DND-41 (cell line): ENCODE measurements at regions not wholly inside any gene's neighbourhood (a gene's known extent, or its start where the extent isn't known, plus 50 kb on each side); places are given as distances from the start of the nearest gene placed in this dataset.

ENCODE experiments used
- ATAC-seq: fragments of 200-7000 bp; cut with Tn5 transposase; 3 replicates; pipeline ENCODE4 v1.9.1; 2021; ENCODE audit warnings: low read depth; ENCODE audit not compliant: insufficient read depth
- DNase-seq: peaks from one replicate; pipeline ENCODE4 v3.0.0-alpha.2; 2020
- H2AFZ ChIP-seq: 2 replicates; pipeline ENCODE4 v1.6.0; 2012; ENCODE audit warnings: low read depth, low read length
- H3K27ac ChIP-seq: 2 replicates; pipeline ENCODE4 v1.5.1; 2012; ENCODE audit warnings: low read length, inconsistent platforms
- H3K27me3 ChIP-seq: fragments of 200-600 bp; sonication (generic); 2 replicates; pipeline ENCODE4 v1.6.0; 2012; ENCODE audit warnings: low read length, mild to moderate bottlenecking, inconsistent platforms; ENCODE audit not compliant: insufficient read depth, poor library complexity
- H3K36me3 ChIP-seq: 2 replicates; pipeline ENCODE4 v1.5.1; 2012; ENCODE audit warnings: low read length, inconsistent platforms; ENCODE audit not compliant: insufficient read depth
- H3K4me1 ChIP-seq: 2 replicates; pipeline ENCODE4 v1.5.1; 2012; ENCODE audit warnings: mild to moderate bottlenecking, low read length; ENCODE audit not compliant: insufficient read depth
- H3K4me2 ChIP-seq: 2 replicates; pipeline ENCODE4 v1.6.0; 2012; ENCODE audit warnings: mild to moderate bottlenecking, moderate library complexity, low read length, inconsistent platforms; ENCODE audit not compliant: insufficient read depth
- H3K4me3 ChIP-seq, 2 experiments: fragments of 200-600 bp in 1 of 2; shearing (Covaris generic) in 1 of 2; 2 replicates each; pipeline ENCODE4 v1.5.1; 2012 to 2016; ENCODE audit warnings: inconsistent platforms in 2 of 2, low read length in 2 of 2, mild to moderate bottlenecking in 2 of 2, low read depth in 1 of 2, moderate library complexity in 1 of 2
- H3K79me2 ChIP-seq: 2 replicates; pipeline ENCODE4 v1.6.0; 2012; ENCODE audit warnings: low read length, inconsistent platforms; ENCODE audit not compliant: insufficient read depth
- H3K9ac ChIP-seq: 2 replicates; pipeline ENCODE4 v1.6.0; 2012; ENCODE audit warnings: low read depth, mild to moderate bottlenecking, inconsistent platforms, low read length, moderate library complexity
- H3K9me3 ChIP-seq: 2 replicates; pipeline ENCODE4 v1.5.1; 2012; ENCODE audit warnings: low read length, moderate library complexity, mild to moderate bottlenecking, inconsistent platforms; ENCODE audit not compliant: insufficient read depth, severe bottlenecking
- H4K20me1 ChIP-seq: 2 replicates; pipeline ENCODE4 v1.6.0; 2012; ENCODE audit warnings: low read length; ENCODE audit not compliant: insufficient read depth
- EZH2 ChIP-seq: IDR thresholded peaks from 3 replicates; pipeline ENCODE4 v1.6.1; 2012; ENCODE audit warnings: borderline replicate concordance, low read depth, mild to moderate bottlenecking, moderate library complexity, low read length, inconsistent platforms; ENCODE audit not compliant: severe bottlenecking
- TF ChIP-seq, protein P1 (sequence below): IDR thresholded peaks from 2 replicates; pipeline ENCODE4 v1.5.1; 2012; ENCODE audit warnings: borderline replicate concordance, low read length, moderate library complexity, mild to moderate bottlenecking; ENCODE audit not compliant: poor library complexity, severe bottlenecking; ENCODE audit errors: extremely low read depth

GRCh38 chr4:187470061-187470460 is 525.5 kb upstream of the ZFP42 start:
- H3K9me3 ChIP-seq: no peaks in the 10 kb centered on the region
- no peaks in the 10 kb centered on the region for H3K4me1 ChIP-seq
- H4K20me1 ChIP-seq: no peaks in the 10 kb centered on the region
- no peak for TF ChIP-seq EZH2
- TF ChIP-seq, protein P1, sequence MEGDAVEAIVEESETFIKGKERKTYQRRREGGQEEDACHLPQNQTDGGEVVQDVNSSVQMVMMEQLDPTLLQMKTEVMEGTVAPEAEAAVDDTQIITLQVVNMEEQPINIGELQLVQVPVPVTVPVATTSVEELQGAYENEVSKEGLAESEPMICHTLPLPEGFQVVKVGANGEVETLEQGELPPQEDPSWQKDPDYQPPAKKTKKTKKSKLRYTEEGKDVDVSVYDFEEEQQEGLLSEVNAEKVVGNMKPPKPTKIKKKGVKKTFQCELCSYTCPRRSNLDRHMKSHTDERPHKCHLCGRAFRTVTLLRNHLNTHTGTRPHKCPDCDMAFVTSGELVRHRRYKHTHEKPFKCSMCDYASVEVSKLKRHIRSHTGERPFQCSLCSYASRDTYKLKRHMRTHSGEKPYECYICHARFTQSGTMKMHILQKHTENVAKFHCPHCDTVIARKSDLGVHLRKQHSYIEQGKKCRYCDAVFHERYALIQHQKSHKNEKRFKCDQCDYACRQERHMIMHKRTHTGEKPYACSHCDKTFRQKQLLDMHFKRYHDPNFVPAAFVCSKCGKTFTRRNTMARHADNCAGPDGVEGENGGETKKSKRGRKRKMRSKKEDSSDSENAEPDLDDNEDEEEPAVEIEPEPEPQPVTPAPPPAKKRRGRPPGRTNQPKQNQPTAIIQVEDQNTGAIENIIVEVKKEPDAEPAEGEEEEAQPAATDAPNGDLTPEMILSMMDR: no peak
- no peak overlapping the region for H3K4me2 ChIP-seq
- ATAC-seq (no peak), DNase-seq (no peak)
- no peaks in the 10 kb centered on the region for H3K79me2 ChIP-seq
- H2AFZ ChIP-seq: no peak overlapping the region
- no peaks in the 10 kb centered on the region for H3K27me3 ChIP-seq
- H3K27ac ChIP-seq: no peak overlapping the region
- no peaks in the 10 kb centered on the region for H3K36me3 ChIP-seq
- H3K9ac ChIP-seq: no peak overlapping the region
- H3K4me3 ChIP-seq: no peak overlapping the region

GRCh38 chr4:187474238-187474637 is 521.3 kb upstream of the ZFP42 start:
- Histone ChIP-seq H4K20me1 (no peaks in the 10 kb centered on the region), H3K9ac (no peak overlapping the region), H3K9me3 (no peaks in the 10 kb centered on the region), H3K79me2 (no peaks in the 10 kb centered on the region), H3K27me3 (no peaks in the 10 kb centered on the region), H3K27ac (no peak overlapping the region), H2AFZ (no peak overlapping the region), H3K36me3 (no peaks in the 10 kb centered on the region), H3K4me2 (no peak overlapping the region), H3K4me3 (no peak overlapping the region), H3K4me1 (no peaks in the 10 kb centered on the region)
- TF ChIP-seq, protein P1: no peak
- no peak for TF ChIP-seq EZH2
- DNase-seq: no peak
- ATAC-seq: no peak

DNA sequence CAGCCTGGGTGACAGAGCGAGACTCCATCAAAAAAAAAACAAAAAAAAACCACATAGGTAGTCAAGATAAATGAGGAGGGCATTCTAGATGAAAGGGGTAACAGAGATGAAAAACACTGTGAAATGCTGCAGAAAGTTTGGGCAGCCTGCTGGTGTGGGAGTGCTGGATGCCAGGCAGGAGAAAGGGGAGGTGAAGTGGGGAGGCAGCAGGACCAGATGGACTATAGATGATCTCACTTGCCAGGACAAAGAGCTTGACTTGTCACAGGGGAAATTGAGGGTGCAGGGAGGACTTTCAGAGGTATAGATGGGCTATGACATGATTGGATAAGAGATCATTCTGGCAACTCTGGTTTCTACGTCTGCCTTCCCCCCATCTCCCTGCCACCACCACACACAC is 519.7 kb upstream of the ZFP42 start:
- H3K4me1 ChIP-seq: no peaks in the 10 kb centered on the region
- no peak overlapping the region for H2AFZ ChIP-seq
- DNase-seq: no peak
- no peak overlapping the region for H3K9ac ChIP-seq
- H4K20me1 ChIP-seq: no peaks in the 10 kb centered on the region
- no peaks in the 10 kb centered on the region for H3K36me3 ChIP-seq
- TF ChIP-seq, protein P1: no peak
- no peak for TF ChIP-seq EZH2
- H3K27ac ChIP-seq: no peak overlapping the region
- no peak overlapping the region for H3K4me2 ChIP-seq
- H3K79me2 ChIP-seq: no peaks in the 10 kb centered on the region
- no peak for ATAC-seq
- no peaks in the 10 kb centered on the region for H3K9me3 ChIP-seq
- no peak overlapping the region for H3K4me3 ChIP-seq
- H3K27me3 ChIP-seq: no peaks in the 10 kb centered on the region

DNA sequence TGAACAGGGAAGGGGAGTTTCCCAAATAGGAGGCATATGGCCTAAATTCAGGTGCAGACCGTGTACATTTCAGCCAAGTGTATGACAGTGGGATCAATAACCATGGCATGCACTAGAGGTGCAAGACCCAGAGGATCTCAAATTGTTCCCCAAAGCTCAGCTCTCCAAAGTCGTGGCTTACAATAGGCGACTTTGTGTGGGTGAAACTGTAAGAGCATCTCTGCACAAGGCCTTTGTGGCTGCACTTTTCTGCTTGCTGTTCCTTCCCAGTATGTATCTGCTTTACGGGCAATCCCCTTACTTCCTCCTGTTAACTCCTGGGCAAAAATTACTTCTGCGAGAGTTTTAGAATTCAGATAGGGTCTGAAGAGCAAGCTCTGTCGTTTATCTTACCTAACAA is 518.3 kb upstream of the ZFP42 start:
- no peaks in the 10 kb centered on the region for H3K27me3 ChIP-seq
- H3K4me2 ChIP-seq: no peak overlapping the region
- ATAC-seq (no peak), DNase-seq (no peak)
- H3K4me1 ChIP-seq: no peaks in the 10 kb centered on the region
- H3K4me3 ChIP-seq: no peak overlapping the region
- H4K20me1 ChIP-seq: no peaks in the 10 kb centered on the region
- H2AFZ ChIP-seq: no peak overlapping the region
- H3K27ac ChIP-seq: no peak overlapping the region
- no peaks in the 10 kb centered on the region for H3K36me3 ChIP-seq
- H3K79me2 ChIP-seq: no peaks in the 10 kb centered on the region
- H3K9ac ChIP-seq: no peak overlapping the region
- TF ChIP-seq, protein P1: no peak
- TF ChIP-seq EZH2: no peak
- H3K9me3 ChIP-seq: no peaks in the 10 kb centered on the region
